HEK293 (cell line): ENCODE measurements at regions not wholly inside any gene's neighbourhood (a gene's known extent, or its start where the extent isn't known, plus 50 kb on each side); places are given as distances from the start of the nearest gene placed in this dataset.

Experiments
- CTCF ChIA-PET: fragments of 350-600 bp; formaldehyde crosslinking; extraction: SDS; loops from one replicate; lab custom pipeline; 2021; ENCODE audit warnings: antibody characterized with exemption; lab: Yijun Ruan, JAX
- POLR2A ChIA-PET: fragments of 300-600 bp; formaldehyde crosslinking; extraction: SDS; loops from one replicate; lab custom pipeline; 2020; ENCODE audit warnings: antibody characterized with exemption, inconsistent platforms; lab: Yijun Ruan, JAX
- H3K27ac ChIP-seq: fragments of 200-500 bp; sonication (Bioruptor generic); 2 replicates; pipeline ENCODE4 v1.5.1; 2014; ENCODE audit warnings: low read depth, low read length, control low read depth, inconsistent platforms; ENCODE audit errors: extremely low read depth
- H3K36me3 ChIP-seq, 2 experiments: fragments of 200-500 bp in 1 of 2; sonication (Bioruptor generic) in 1 of 2; 1 replicate in 1 of 2; 2 replicates in 1 of 2; pipeline ENCODE4 v1.5.1; 2014 to 2017; ENCODE audit warnings: inconsistent platforms in 2 of 2, low read length in 2 of 2; ENCODE audit not compliant: control insufficient read depth in 2 of 2, insufficient read depth in 1 of 2
- H3K4me1 ChIP-seq: fragments of 200-500 bp; sonication (Bioruptor generic); 2 replicates; pipeline ENCODE4 v1.5.1; 2014; ENCODE audit warnings: mild to moderate bottlenecking, low read length, inconsistent platforms; ENCODE audit not compliant: control insufficient read depth, insufficient read depth
- H3K4me3 ChIP-seq: 2 replicates; pipeline ENCODE4 v1.5.1; 2011; ENCODE audit warnings: low read depth, mild to moderate bottlenecking, control low read depth, low read length, moderate library complexity
- H3K9me3 ChIP-seq: fragments of 200-500 bp; sonication (Bioruptor generic); 2 replicates; pipeline ENCODE4 v1.5.1; 2014; ENCODE audit warnings: low read depth, low read length, inconsistent platforms; ENCODE audit not compliant: control insufficient read depth, insufficient read depth
- KLF1 ChIP-seq: fragments of 450-650 bp; formaldehyde crosslinking; IDR thresholded peaks from 2 replicates; pipeline ENCODE4 v1.5.1; 2016; ENCODE audit warnings: missing biosample characterization, missing genetic modification characterization
- MZF1 ChIP-seq: fragments of 450-650 bp; formaldehyde crosslinking; IDR thresholded peaks from 2 replicates; pipeline ENCODE4 v1.5.1; 2017; ENCODE audit warnings: missing biosample characterization, missing genetic modification characterization, borderline replicate concordance
- PRDM2 ChIP-seq: fragments of 450-650 bp; formaldehyde crosslinking; IDR thresholded peaks from 2 replicates; pipeline ENCODE4 v1.5.1; 2016; ENCODE audit warnings: missing biosample characterization, missing genetic modification characterization, borderline replicate concordance
- TRIM28 ChIP-seq: IDR thresholded peaks from 2 replicates; pipeline ENCODE4 v1.6.1; 2011; ENCODE audit warnings: low read length, control low read depth, borderline replicate concordance
- ZFP41 ChIP-seq: fragments of 450-650 bp; formaldehyde crosslinking; IDR thresholded peaks from 2 replicates; pipeline ENCODE4 v1.5.1; 2016; ENCODE audit warnings: missing biosample characterization, missing genetic modification characterization, borderline replicate concordance
- ZFP69B ChIP-seq: fragments of 450-650 bp; formaldehyde crosslinking; IDR thresholded peaks from 2 replicates; pipeline ENCODE4 v1.5.1; 2016; ENCODE audit warnings: missing biosample characterization, missing genetic modification characterization
- ZNF133 ChIP-seq: fragments of 450-650 bp; formaldehyde crosslinking; IDR thresholded peaks from 2 replicates; pipeline ENCODE4 v1.5.1; 2016; ENCODE audit warnings: missing biosample characterization, missing genetic modification characterization
- ZNF16 ChIP-seq: fragments of 450-650 bp; formaldehyde crosslinking; IDR thresholded peaks from 2 replicates; pipeline ENCODE4 v1.5.1; 2016; ENCODE audit warnings: low read depth, missing biosample characterization, missing genetic modification characterization
- ZNF221 ChIP-seq: fragments of 450-650 bp; formaldehyde crosslinking; IDR thresholded peaks from 2 replicates; pipeline ENCODE4 v1.5.1; 2017; ENCODE audit warnings: missing biosample characterization, missing genetic modification characterization, borderline replicate concordance
- ZNF266 ChIP-seq: fragments of 450-650 bp; formaldehyde crosslinking; IDR thresholded peaks from 2 replicates; pipeline ENCODE4 v1.5.1; 2016; ENCODE audit warnings: missing biosample characterization, missing genetic modification characterization, low read depth
- ZNF280C ChIP-seq: fragments of 450-650 bp; formaldehyde crosslinking; IDR thresholded peaks from 2 replicates; pipeline ENCODE4 v1.5.1; 2016; ENCODE audit warnings: missing biosample characterization, missing genetic modification characterization
- ZNF544 ChIP-seq: fragments of 450-650 bp; formaldehyde crosslinking; IDR thresholded peaks from 2 replicates; pipeline ENCODE4 v1.5.0; 2017; ENCODE audit warnings: missing biosample characterization, missing genetic modification characterization
- ZNF624 ChIP-seq: fragments of 450-650 bp; formaldehyde crosslinking; IDR thresholded peaks from 2 replicates; pipeline ENCODE4 v1.5.1; 2017; ENCODE audit warnings: missing biosample characterization, missing genetic modification characterization
- ZSCAN23 ChIP-seq: fragments of 450-650 bp; formaldehyde crosslinking; IDR thresholded peaks from 2 replicates; pipeline ENCODE4 v1.5.1; 2016; ENCODE audit warnings: missing biosample characterization, missing genetic modification characterization

GRCh38 chr4:126637706-126638105 lies 995.1 kb upstream of the INTU start:
- Histone ChIP-seq H3K36me3 (no peaks in the 10 kb centered on the region), H3K27ac (no peak overlapping the region), H3K4me3 (no peak overlapping the region)
- TF ChIP-seq ZNF133 (no peak), ZNF544 (tag by site-specific recombination) (no peak), ZFP69B (no peak), TRIM28 (no peak), ZNF266 (tag by site-specific recombination) (no peak), ZSCAN23 (no peak), ZNF624 (tag by site-specific recombination) (no peak), MZF1 (tag by site-specific recombination) (no peak), ZNF16 (tag by site-specific recombination) (no peak)
- TF ChIP-seq, all 188 proteins: peak for 0
- H3K9me3 ChIP-seq: no peaks in the 10 kb centered on the region
- H3K4me1 ChIP-seq: no peaks in the 10 kb centered on the region
- ChIA-PET CTCF (interaction anchor here (0.7 kb wide), 1 partner anchor 55 kb away, joined by 3 read pairs; no protein-coding TSS in a partner anchor), POLR2A (no interaction called here)

GRCh38 chr4:126647320-126647719 lies 985.4 kb upstream of the INTU start:
- H3K9me3 ChIP-seq: no peaks in the 10 kb centered on the region
- ChIA-PET CTCF (no interaction called here), POLR2A (no interaction called here)
- H3K4me3 ChIP-seq: no peak overlapping the region
- H3K4me1 ChIP-seq: no peaks in the 10 kb centered on the region
- TF ChIP-seq KLF1 (tag by site-specific recombination): no peak
- H3K27ac ChIP-seq: no peak overlapping the region
- H3K36me3 ChIP-seq: no peaks in the 10 kb centered on the region

- no peak for TF ChIP-seq ZFP41 (tag by site-specific recombination)
- TF ChIP-seq ZNF221 (tag by site-specific recombination): no peak
- TF ChIP-seq PRDM2: no peak
- no peak for TF ChIP-seq ZNF280C (tag by site-specific recombination)
- ChIA-PET CTCF (no interaction called here), POLR2A (no interaction called here)
- H3K4me1 ChIP-seq: no peaks in the 10 kb centered on the region
- H3K36me3 ChIP-seq: no peaks in the 10 kb centered on the region
- no peak overlapping the region for H3K27ac ChIP-seq
- no peak overlapping the region for H3K4me3 ChIP-seq
- no peaks in the 10 kb centered on the region for H3K9me3 ChIP-seq
These were observed 984.9 kb upstream of the INTU start for GRCh38 chr4:126647756-126648397.
